MM.1S (cell line): ENCODE measurements at regions not wholly inside any gene's neighbourhood (a gene's known extent, or its start where the extent isn't known, plus 50 kb on each side); places are given as distances from the start of the nearest gene placed in this dataset.

Source experiments
- CTCF ChIP-seq: fragments of 300-600 bp; sonication (generic); IDR thresholded peaks from 2 replicates; pipeline ENCODE4 v1.5.1; 2016; ENCODE audit warnings: antibody characterized with exemption, low read length, mixed read lengths
- EZH2 ChIP-seq: fragments of 300-600 bp; sonication (generic); optimal IDR thresholded peaks from 2 replicates; pipeline ENCODE3; 2017; ENCODE audit warnings: low read depth, mild to moderate bottlenecking, antibody characterized with exemption, low read length, mixed read lengths

- TF ChIP-seq CTCF (no peak), EZH2 (no peak)
Measured at GRCh38 chr1:157196245-157196543, 58.0 kb upstream of the ETV3 start.
